ENCODE measurements at regions not wholly inside any gene's neighbourhood (a gene's known extent, or its start where the extent isn't known, plus 50 kb on each side); places are given as distances from the start of the nearest gene placed in this dataset.
A peak's percentile ranks its signal among the peaks of the same experiment; 100 is the strongest.

- peak overlapping the region; percentile 38 for H3K14ac ChIP-seq (ENCODE audit: low read length)
- no peak overlapping the region for H2AFZ ChIP-seq (ENCODE audit: insufficient read depth, low read length, poor library complexity)
- peak overlapping the region; percentile 63 for H2BK12ac ChIP-seq (ENCODE audit: low read length)
- H3K4me3 ChIP-seq (ENCODE audit: low read depth, low read length), result no peak overlapping the region
- H3K23ac ChIP-seq (ENCODE audit: low read length), result no peak overlapping the region
- H3K27me3 ChIP-seq (ENCODE audit: insufficient read depth, low read length), result no peaks in the 10 kb centered on the region
- no peaks in the 10 kb centered on the region for H3K36me3 ChIP-seq (ENCODE audit: control insufficient read depth in 1 of 2, insufficient read depth in 2 of 2, low read length in 2 of 2)
- peak overlapping the region; percentile 48 for H3K4me2 ChIP-seq (ENCODE audit: low read length)
- H4K91ac ChIP-seq (ENCODE audit: low read depth, low read length), result peak overlapping the region; percentile 44
- no peak overlapping the region for H3K4ac ChIP-seq (ENCODE audit: low read depth, low read length)
- H4K12ac ChIP-seq (ENCODE audit: low read depth, low read length), result no peak overlapping the region
- H3K9ac ChIP-seq (ENCODE audit: low read length), result no peak overlapping the region
- H3K4me1 ChIP-seq (ENCODE audit: control insufficient read depth in 1 of 2, insufficient read depth in 2 of 2, low read length in 2 of 2), result peaks cover 13 to 17% of the 10 kb centered on the region in 2 experiments
- peaks cover 5% of the 10 kb centered on the region for H3K79me1 ChIP-seq (ENCODE audit: low read length)
- H2BK120ac ChIP-seq (ENCODE audit: insufficient read depth, low read length, poor library complexity), result peak overlapping the region; percentile 55
- H2BK5ac ChIP-seq (ENCODE audit: low read depth, low read length, poor library complexity), result no peak overlapping the region
- no peak overlapping the region for H4K8ac ChIP-seq (ENCODE audit: low read depth, low read length)
- H2AK5ac ChIP-seq (ENCODE audit: low read length), result no peak overlapping the region
- H3K79me2 ChIP-seq (ENCODE audit: control insufficient read depth, insufficient read depth, low read length, poor library complexity), result no peaks in the 10 kb centered on the region
- H3K9me3 ChIP-seq (ENCODE audit: insufficient read depth, low read depth, low read length), result no peaks in the 10 kb centered on the region
- H3K27ac ChIP-seq (ENCODE audit: low read depth, low read length), result peak overlapping the region; percentile 14
- WGBS (ENCODE audit: extremely low coverage, insufficient coverage, insufficient read length), result no CpG with 5 or more reads among the region's 5 CpGs
- no peak overlapping the region for H3K18ac ChIP-seq (ENCODE audit: low read length)
- DNase-seq, result peak; percentile 16 to 80
These were observed 209.6 kb downstream of the TJP1 start for GRCh38 chr15:29612701-29613100.

DNA sequence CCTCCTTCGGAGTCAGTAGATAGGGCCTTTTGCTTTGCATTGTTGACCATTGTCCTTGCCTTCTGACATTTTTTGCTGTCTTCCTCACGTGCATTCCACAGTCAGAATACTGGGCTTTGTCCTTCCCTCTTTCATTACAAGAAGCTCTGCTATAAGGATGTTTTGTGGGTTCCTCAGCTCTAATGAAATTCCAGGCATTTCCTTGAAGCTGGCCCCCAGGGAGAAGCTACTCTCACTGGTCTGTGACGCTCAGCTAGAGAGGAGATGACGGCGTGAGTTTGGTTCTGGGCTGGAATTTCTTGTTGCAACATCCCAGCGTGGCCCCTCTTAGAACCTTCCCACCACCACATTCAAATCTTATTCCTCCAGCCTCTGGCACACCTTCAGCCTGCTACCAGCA is 210.2 kb downstream of the TJP1 start:
- H4K8ac ChIP-seq (ENCODE audit: low read depth, low read length), result no peak overlapping the region
- H2BK5ac ChIP-seq (ENCODE audit: low read depth, low read length, poor library complexity), result no peak overlapping the region
- no peak overlapping the region for H3K4ac ChIP-seq (ENCODE audit: low read depth, low read length)
- H2BK120ac ChIP-seq (ENCODE audit: insufficient read depth, low read length, poor library complexity), result no peak overlapping the region
- no peak overlapping the region for H4K91ac ChIP-seq (ENCODE audit: low read depth, low read length)
- no peaks in the 10 kb centered on the region for H3K27me3 ChIP-seq (ENCODE audit: insufficient read depth, low read length)
- H3K9ac ChIP-seq (ENCODE audit: low read length), result no peak overlapping the region
- peak overlapping the region; percentile 6 for H3K27ac ChIP-seq (ENCODE audit: low read depth, low read length)
- no peaks in the 10 kb centered on the region for H3K36me3 ChIP-seq (ENCODE audit: control insufficient read depth in 1 of 2, insufficient read depth in 2 of 2, low read length in 2 of 2)
- no peak overlapping the region for H4K12ac ChIP-seq (ENCODE audit: low read depth, low read length)
- H3K9me3 ChIP-seq (ENCODE audit: insufficient read depth, low read depth, low read length), result no peaks in the 10 kb centered on the region
- no peak overlapping the region for H3K23ac ChIP-seq (ENCODE audit: low read length)
- WGBS (ENCODE audit: extremely low coverage, insufficient coverage, insufficient read length), result no CpG with 5 or more reads among the region's 6 CpGs
- H3K4me2 ChIP-seq (ENCODE audit: low read length), result peak overlapping the region; percentile 1
- no peak overlapping the region for H3K14ac ChIP-seq (ENCODE audit: low read length)
- H2AK5ac ChIP-seq (ENCODE audit: low read length), result no peak overlapping the region
- DNase-seq, result peak; percentile 94 to 97
- peaks cover 5% of the 10 kb centered on the region for H3K79me1 ChIP-seq (ENCODE audit: low read length)
- H3K4me1 ChIP-seq (ENCODE audit: control insufficient read depth in 1 of 2, insufficient read depth in 2 of 2, low read length in 2 of 2), result peaks cover 13 to 17% of the 10 kb centered on the region in 2 experiments
- no peak overlapping the region for H2BK12ac ChIP-seq (ENCODE audit: low read length)
- no peak overlapping the region for H2AFZ ChIP-seq (ENCODE audit: insufficient read depth, low read length, poor library complexity)
- H3K18ac ChIP-seq (ENCODE audit: low read length), result no peak overlapping the region
- no peaks in the 10 kb centered on the region for H3K79me2 ChIP-seq (ENCODE audit: control insufficient read depth, insufficient read depth, low read length, poor library complexity)
- no peak overlapping the region for H3K4me3 ChIP-seq (ENCODE audit: low read depth, low read length)

DNA sequence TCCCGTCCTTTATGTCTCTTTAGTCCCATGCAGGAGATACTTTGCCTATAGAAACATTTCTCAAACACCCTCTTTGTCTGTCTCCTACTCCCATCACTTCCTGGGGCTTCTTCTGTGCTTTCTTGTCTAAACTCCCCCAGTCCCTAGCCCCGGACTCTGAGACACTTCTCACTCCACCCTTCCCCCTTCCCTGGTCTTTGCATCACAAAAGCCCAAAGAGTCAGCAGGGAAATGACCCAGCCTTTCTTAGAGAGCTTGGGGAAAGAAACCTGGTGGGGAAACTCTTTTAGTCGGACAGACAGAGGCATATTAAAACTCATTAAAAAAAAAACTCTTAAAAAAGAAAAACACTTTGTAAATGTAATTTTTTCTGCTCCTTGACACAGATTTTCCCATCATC is 211.2 kb downstream of the TJP1 start:
- Histone ChIP-seq H2BK12ac (ENCODE audit: low read length) (no peak overlapping the region), H2AK5ac (ENCODE audit: low read length) (no peak overlapping the region), H3K4me3 (ENCODE audit: low read depth, low read length) (no peak overlapping the region), H2BK5ac (ENCODE audit: low read depth, low read length, poor library complexity) (no peak overlapping the region), H3K23ac (ENCODE audit: low read length) (no peak overlapping the region), H3K79me1 (ENCODE audit: low read length) (peaks cover 5% of the 10 kb centered on the region), H3K18ac (ENCODE audit: low read length) (no peak overlapping the region), H3K36me3 (ENCODE audit: control insufficient read depth in 1 of 2, insufficient read depth in 2 of 2, low read length in 2 of 2) (no peaks in the 10 kb centered on the region), H3K27ac (ENCODE audit: low read depth, low read length) (no peak overlapping the region), H2BK120ac (ENCODE audit: insufficient read depth, low read length, poor library complexity) (no peak overlapping the region), H3K4me1 (ENCODE audit: control insufficient read depth in 1 of 2, insufficient read depth in 2 of 2, low read length in 2 of 2) (peaks cover 13 to 17% of the 10 kb centered on the region in 2 experiments), H3K4me2 (ENCODE audit: low read length) (no peak overlapping the region), H3K14ac (ENCODE audit: low read length) (no peak overlapping the region), H3K27me3 (ENCODE audit: insufficient read depth, low read length) (no peaks in the 10 kb centered on the region), H4K91ac (ENCODE audit: low read depth, low read length) (no peak overlapping the region), H4K12ac (ENCODE audit: low read depth, low read length) (no peak overlapping the region), H3K79me2 (ENCODE audit: control insufficient read depth, insufficient read depth, low read length, poor library complexity) (no peaks in the 10 kb centered on the region), H3K4ac (ENCODE audit: low read depth, low read length) (no peak overlapping the region), H3K9ac (ENCODE audit: low read length) (no peak overlapping the region), H2AFZ (ENCODE audit: insufficient read depth, low read length, poor library complexity) (no peak overlapping the region), H4K8ac (ENCODE audit: low read depth, low read length) (no peak overlapping the region), H3K9me3 (ENCODE audit: insufficient read depth, low read depth, low read length) (no peaks in the 10 kb centered on the region)
- WGBS (ENCODE audit: extremely low coverage, insufficient coverage, insufficient read length), result no CpG with 5 or more reads among the region's 3 CpGs
- DNase-seq, result no peak

DNA sequence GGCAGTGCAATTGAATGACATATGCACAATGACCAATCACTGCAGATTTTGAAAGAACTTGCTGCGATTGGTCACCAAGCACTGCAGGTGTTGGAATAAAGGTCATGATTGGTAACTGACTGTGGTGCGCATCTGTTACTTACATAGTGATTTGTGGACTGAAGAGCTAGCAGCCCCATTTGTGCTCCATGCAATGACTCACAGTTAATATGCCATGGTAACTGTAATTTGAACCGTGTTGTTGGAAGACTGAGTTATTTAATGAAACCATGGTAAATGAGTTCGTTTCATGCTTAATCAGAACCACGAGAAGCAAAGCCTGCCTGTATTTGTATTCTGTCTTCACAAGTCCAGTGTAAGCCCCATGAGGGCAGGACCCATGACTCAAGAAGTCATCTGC is 220.5 kb downstream of the TJP1 start:
- Histone ChIP-seq H3K23ac (ENCODE audit: low read length) (no peak overlapping the region), H2AFZ (ENCODE audit: insufficient read depth, low read length, poor library complexity) (no peak overlapping the region), H3K4me3 (ENCODE audit: low read depth, low read length) (no peak overlapping the region), H3K4me1 (ENCODE audit: control insufficient read depth in 1 of 2, insufficient read depth in 2 of 2, low read length in 2 of 2) (no peaks in the 10 kb centered on the region), H3K27ac (ENCODE audit: low read depth, low read length) (no peak overlapping the region), H3K18ac (ENCODE audit: low read length) (no peak overlapping the region), H4K12ac (ENCODE audit: low read depth, low read length) (no peak overlapping the region), H2BK120ac (ENCODE audit: insufficient read depth, low read length, poor library complexity) (no peak overlapping the region), H4K8ac (ENCODE audit: low read depth, low read length) (no peak overlapping the region), H3K36me3 (ENCODE audit: control insufficient read depth in 1 of 2, insufficient read depth in 2 of 2, low read length in 2 of 2) (no peaks in the 10 kb centered on the region), H3K4ac (ENCODE audit: low read depth, low read length) (no peak overlapping the region), H4K91ac (ENCODE audit: low read depth, low read length) (no peak overlapping the region), H3K9me3 (ENCODE audit: insufficient read depth, low read depth, low read length) (no peaks in the 10 kb centered on the region), H3K14ac (ENCODE audit: low read length) (no peak overlapping the region), H2AK5ac (ENCODE audit: low read length) (no peak overlapping the region), H3K4me2 (ENCODE audit: low read length) (no peak overlapping the region), H2BK5ac (ENCODE audit: low read depth, low read length, poor library complexity) (no peak overlapping the region), H3K79me2 (ENCODE audit: control insufficient read depth, insufficient read depth, low read length, poor library complexity) (no peaks in the 10 kb centered on the region), H3K27me3 (ENCODE audit: insufficient read depth, low read length) (no peaks in the 10 kb centered on the region), H3K9ac (ENCODE audit: low read length) (no peak overlapping the region), H3K79me1 (ENCODE audit: low read length) (no peaks in the 10 kb centered on the region), H2BK12ac (ENCODE audit: low read length) (no peak overlapping the region)
- no CpG with 5 or more reads among the region's 5 CpGs for WGBS (ENCODE audit: extremely low coverage, insufficient coverage, insufficient read length)
- no peak for DNase-seq
